ENCODE measurements at regions not wholly inside any gene's neighbourhood (a gene's known extent, or its start where the extent isn't known, plus 50 kb on each side); places are given as distances from the start of the nearest gene placed in this dataset.

GRCh38 chr12:130011611-130012385 is 108.0 kb upstream of the TMEM132D start:
- H3K9me3 Mint-ChIP-seq = no peaks in the 10 kb centered on the region
- no peak for DNase-seq
- POLR2A ChIA-PET = no interaction called here

GRCh38 chr12:130013771-130014484 is 110.1 kb upstream of the TMEM132D start:
- Mint-ChIP-seq H3K36me3 (ENCODE audit: low read depth) (no peaks in the 10 kb centered on the region), H3K27me3 (peaks cover 20% of the 10 kb centered on the region), H3K4me3 (no peak overlapping the region), H3K9me3 (no peaks in the 10 kb centered on the region), H3K4me1 (ENCODE audit: low read depth) (no peaks in the 10 kb centered on the region), H3K27ac (no peak overlapping the region)
- Histone ChIP-seq H3K27ac (ENCODE audit: low read depth in 1 of 2, low read length in 2 of 2) (no peak overlapping the region), H3K4me1 (ENCODE audit: insufficient read depth, low read length) (peaks cover 4% of the 10 kb centered on the region), H3K27me3 (ENCODE audit: control insufficient read depth in 1 of 2, insufficient read depth in 2 of 2, low read length in 2 of 2) (peaks cover 3 to 6% of the 10 kb centered on the region in 2 experiments), H3K36me3 (ENCODE audit: insufficient read depth, low read length) (no peaks in the 10 kb centered on the region), H3K4me3 (ENCODE audit: low read length) (no peak overlapping the region), H3K9me3 (ENCODE audit: control insufficient read depth in 1 of 2, insufficient read depth in 1 of 2, low read length in 2 of 2) (peaks cover 0 to 18% of the 10 kb centered on the region in 2 experiments)
- ATAC-seq (ENCODE audit: poor library complexity) (no peak), DNase-seq (peak in 5 of 14 experiments; percentile 3 to 47 (median 11))
- TF ChIP-seq CTCF (IDR thresholded peaks at IDR 0.05) = no peak
- intact Hi-C loops (cut with DNase I, micrococcal nuclease) = no loop called here
- ChIA-PET POLR2A (no interaction called here), CTCF (no interaction called here)

More at GRCh38 chr12:130011611-130012385, 108.0 kb upstream of the TMEM132D start:
- CTCF ChIA-PET = no interaction called here
- Histone ChIP-seq H3K4me3 (ENCODE audit: low read length) (no peak overlapping the region), H3K36me3 (ENCODE audit: insufficient read depth, low read length) (no peaks in the 10 kb centered on the region), H3K27ac (ENCODE audit: low read depth in 1 of 2, low read length in 2 of 2) (no peak overlapping the region), H3K4me1 (ENCODE audit: insufficient read depth, low read length) (peaks cover 4% of the 10 kb centered on the region), H3K27me3 (ENCODE audit: control insufficient read depth in 1 of 2, insufficient read depth in 2 of 2, low read length in 2 of 2) (peaks cover 5 to 6% of the 10 kb centered on the region in 2 experiments), H3K9me3 (ENCODE audit: control insufficient read depth in 1 of 2, insufficient read depth in 1 of 2, low read length in 2 of 2) (peaks cover 0 to 31% of the 10 kb centered on the region in 2 experiments)
- Mint-ChIP-seq H3K4me1 (ENCODE audit: low read depth) (no peaks in the 10 kb centered on the region), H3K4me3 (no peak overlapping the region), H3K36me3 (ENCODE audit: low read depth) (no peaks in the 10 kb centered on the region), H3K27me3 (peaks cover 15% of the 10 kb centered on the region), H3K27ac (no peak overlapping the region)
- no peak for ATAC-seq (ENCODE audit: poor library complexity)
- no peak for TF ChIP-seq CTCF (IDR thresholded peaks at IDR 0.05)
- intact Hi-C loops (cut with DNase I, micrococcal nuclease) = no loop called here

GRCh38 chr12:130014485-130014807 is 110.6 kb upstream of the TMEM132D start:
- ChIA-PET CTCF (no interaction called here), POLR2A (no interaction called here)
- DNase-seq (no peak), ATAC-seq (ENCODE audit: poor library complexity) (no peak)
- H3K36me3 ChIP-seq (ENCODE audit: insufficient read depth, low read length) = no peaks in the 10 kb centered on the region
- intact Hi-C loops (cut with DNase I, micrococcal nuclease) = no loop called here
- Mint-ChIP-seq H3K27me3 (peaks cover 19% of the 10 kb centered on the region), H3K27ac (no peak overlapping the region), H3K4me1 (ENCODE audit: low read depth) (no peaks in the 10 kb centered on the region), H3K36me3 (ENCODE audit: low read depth) (no peaks in the 10 kb centered on the region), H3K4me3 (no peak overlapping the region), H3K9me3 (no peaks in the 10 kb centered on the region)
- TF ChIP-seq CTCF (IDR thresholded peaks at IDR 0.05) = no peak
- no peak overlapping the region for H3K27ac ChIP-seq (ENCODE audit: low read depth in 1 of 2, low read length in 2 of 2)
- H3K27me3 ChIP-seq (ENCODE audit: control insufficient read depth in 1 of 2, insufficient read depth in 2 of 2, low read length in 2 of 2) = peaks cover 2 to 6% of the 10 kb centered on the region in 2 experiments
- peaks cover 4% of the 10 kb centered on the region for H3K4me1 ChIP-seq (ENCODE audit: insufficient read depth, low read length)
- peaks cover 0 to 14% of the 10 kb centered on the region in 2 experiments for H3K9me3 ChIP-seq (ENCODE audit: control insufficient read depth in 1 of 2, insufficient read depth in 1 of 2, low read length in 2 of 2)
- H3K4me3 ChIP-seq (ENCODE audit: low read length) = no peak overlapping the region

Measured in CD4-positive, alpha-beta T cell (primary cell).